Liver (tissue), 7 donors: ENCODE measurements at regions not wholly inside any gene's neighbourhood (a gene's known extent, or its start where the extent isn't known, plus 50 kb on each side); places are given as distances from the start of the nearest gene placed in this dataset.

Experiments
- DNase-seq: peaks from one replicate; pipeline ENCODE4 v3.0.0-alpha.2; 2017; ENCODE audit warnings: low spot score
- H3K27ac ChIP-seq, 2 donors: one replicate each; pipeline ENCODE4 v1.7.0; 2013; ENCODE audit warnings: inconsistent platforms in 2 of 2, low read length in 2 of 2, control low read depth in 1 of 2, low read depth in 1 of 2, mild to moderate bottlenecking in 1 of 2
- H3K27me3 ChIP-seq, 4 donors: one replicate each; pipeline versions ENCODE4 v1.6.1 to v1.7.0; 2013; ENCODE audit warnings: low read length in 3 of 4, inconsistent platforms in 1 of 4, mild to moderate bottlenecking in 1 of 4, moderate library complexity in 1 of 4; ENCODE audit not compliant: control insufficient read depth in 4 of 4, insufficient read depth in 4 of 4
- H3K36me3 ChIP-seq, 4 donors: one replicate each; pipeline versions ENCODE4 v1.6.1 to v1.7.0; 2013; ENCODE audit warnings: low read length in 3 of 4, mild to moderate bottlenecking in 3 of 4, low read depth in 1 of 4, moderate library complexity in 1 of 4; ENCODE audit not compliant: control insufficient read depth in 4 of 4, insufficient read depth in 3 of 4
- H3K4me1 ChIP-seq, 4 donors: one replicate each; pipeline versions ENCODE4 v1.6.1 to v1.7.0; 2013; ENCODE audit warnings: low read length in 3 of 4, mild to moderate bottlenecking in 3 of 4, moderate library complexity in 1 of 4; ENCODE audit not compliant: control insufficient read depth in 4 of 4, insufficient read depth in 4 of 4
- H3K4me3 ChIP-seq, 3 donors: one replicate each; pipeline versions ENCODE4 v1.6.1 to v1.7.0; 2013; ENCODE audit warnings: low read length in 3 of 3, control low read depth in 1 of 3, low read depth in 1 of 3, mild to moderate bottlenecking in 1 of 3
- H3K9ac ChIP-seq, 2 donors: one replicate each; pipeline ENCODE4 v1.7.0; 2013; ENCODE audit warnings: low read length in 2 of 2, mild to moderate bottlenecking in 2 of 2, moderate library complexity in 2 of 2, control low read depth in 1 of 2, low read depth in 1 of 2
- H3K9me3 ChIP-seq, 4 donors: one replicate each; pipeline versions ENCODE4 v1.6.1 to v1.7.0; 2013; ENCODE audit warnings: low read length in 3 of 4; ENCODE audit not compliant: control insufficient read depth in 4 of 4
- EGR1 ChIP-seq, 2 donors: IDR thresholded peaks; 2 replicates each; pipeline ENCODE4 v1.6.1; 2016 to 2018; ENCODE audit warnings: antibody characterized with exemption in 2 of 2, low read depth in 2 of 2
- FOXA1 ChIP-seq: IDR thresholded peaks from 2 replicates; pipeline ENCODE4 v1.6.1; 2016; ENCODE audit warnings: antibody characterized with exemption
- FOXA2 ChIP-seq: IDR thresholded peaks from 2 replicates; pipeline ENCODE4 v1.6.1; 2016; ENCODE audit warnings: antibody characterized with exemption
- GABPA ChIP-seq, 2 donors: IDR thresholded peaks in 1 of 2; conservative IDR thresholded peaks in 1 of 2; 2 replicates each; pipeline ENCODE4 v1.6.1; 2016; ENCODE audit warnings: antibody characterized with exemption in 2 of 2, mild to moderate bottlenecking in 1 of 2, moderate library complexity in 1 of 2
- HNF4A ChIP-seq, 2 donors: conservative IDR thresholded peaks; 2 replicates each; pipeline ENCODE4 v1.6.1; 2016; ENCODE audit warnings: antibody characterized with exemption in 2 of 2, mild to moderate bottlenecking in 2 of 2
- HNF4G ChIP-seq: IDR thresholded peaks from 2 replicates; pipeline ENCODE4 v1.6.1; 2016; ENCODE audit warnings: antibody characterized with exemption
- NR2F2 ChIP-seq: IDR thresholded peaks from 2 replicates; pipeline ENCODE4 v1.6.1; 2016; ENCODE audit warnings: antibody characterized with exemption
- RAD21 ChIP-seq, 2 donors: IDR thresholded peaks; 2 replicates each; pipeline ENCODE4 v1.6.1; 2016; ENCODE audit warnings: antibody characterized with exemption in 2 of 2, mild to moderate bottlenecking in 2 of 2
- YY1 ChIP-seq: IDR thresholded peaks from 2 replicates; pipeline ENCODE4 v1.6.1; 2016; ENCODE audit warnings: antibody characterized with exemption, mild to moderate bottlenecking
- WGBS: extraction: QIAGEN DNeasy Blood & Tissue Kit; methylation state at CpG from one replicate; pipeline ENCODE4 v1.1.7; 2013; 5-methylcytosine and 5-hydroxymethylcytosine counted together
- TF ChIP-seq, protein P1 (sequence below): IDR thresholded peaks from 2 replicates; pipeline ENCODE4 v1.6.1; 2016; ENCODE audit warnings: antibody characterized with exemption
- TF ChIP-seq, protein P2 (sequence below): IDR thresholded peaks from 2 replicates; pipeline ENCODE4 v1.6.1; 2016; ENCODE audit warnings: antibody characterized with exemption, mild to moderate bottlenecking
- TF ChIP-seq, protein P3 (sequence below): IDR thresholded peaks from 2 replicates; pipeline ENCODE4 v1.6.1; 2016; ENCODE audit warnings: antibody characterized with exemption
- TF ChIP-seq, protein P4 (sequence below): IDR thresholded peaks from 2 replicates; pipeline ENCODE4 v1.6.1; 2016; ENCODE audit warnings: antibody characterized with exemption
- donor health status: healthy.
- donor health status: healthy.
- donor health status: healthy.
- donor health status: healthy.

DNA sequence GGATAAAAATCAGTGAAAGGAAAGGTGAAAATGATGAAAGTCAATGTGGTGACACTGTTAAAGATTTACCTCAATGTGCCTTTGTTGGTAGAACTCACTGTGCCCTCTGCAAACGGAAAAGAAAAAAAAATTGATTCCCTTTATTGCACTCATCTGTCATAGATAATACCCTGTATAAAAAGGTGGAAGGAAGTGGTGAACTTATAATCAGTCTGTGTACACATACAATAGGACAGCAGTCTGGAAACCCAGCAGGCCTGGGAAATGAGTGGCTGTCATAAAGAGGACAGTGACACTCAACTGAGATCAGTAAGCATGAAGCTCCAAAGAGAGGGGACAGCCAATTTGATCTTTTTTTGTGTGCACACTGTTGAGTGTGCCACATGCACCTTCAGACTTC is 364.7 kb downstream of the NOVA1 start:
- H3K9ac ChIP-seq: no peak overlapping the region
- H3K9me3 ChIP-seq: no peaks in the 10 kb centered on the region
- H3K27ac ChIP-seq: no peak overlapping the region
- DNase-seq: no peak
- H3K27me3 ChIP-seq: no peaks in the 10 kb centered on the region
- no peaks in the 10 kb centered on the region for H3K36me3 ChIP-seq
- TF ChIP-seq FOXA1: no peak
- no peak for TF ChIP-seq NR2F2
- no peak for TF ChIP-seq GABPA (IDR thresholded peaks at IDR 0.05 in 1 of 2, conservative IDR thresholded peaks at IDR 0.05 in 1 of 2)
- no peak for TF ChIP-seq HNF4A (conservative IDR thresholded peaks at IDR 0.05)
- TF ChIP-seq, protein P1, sequence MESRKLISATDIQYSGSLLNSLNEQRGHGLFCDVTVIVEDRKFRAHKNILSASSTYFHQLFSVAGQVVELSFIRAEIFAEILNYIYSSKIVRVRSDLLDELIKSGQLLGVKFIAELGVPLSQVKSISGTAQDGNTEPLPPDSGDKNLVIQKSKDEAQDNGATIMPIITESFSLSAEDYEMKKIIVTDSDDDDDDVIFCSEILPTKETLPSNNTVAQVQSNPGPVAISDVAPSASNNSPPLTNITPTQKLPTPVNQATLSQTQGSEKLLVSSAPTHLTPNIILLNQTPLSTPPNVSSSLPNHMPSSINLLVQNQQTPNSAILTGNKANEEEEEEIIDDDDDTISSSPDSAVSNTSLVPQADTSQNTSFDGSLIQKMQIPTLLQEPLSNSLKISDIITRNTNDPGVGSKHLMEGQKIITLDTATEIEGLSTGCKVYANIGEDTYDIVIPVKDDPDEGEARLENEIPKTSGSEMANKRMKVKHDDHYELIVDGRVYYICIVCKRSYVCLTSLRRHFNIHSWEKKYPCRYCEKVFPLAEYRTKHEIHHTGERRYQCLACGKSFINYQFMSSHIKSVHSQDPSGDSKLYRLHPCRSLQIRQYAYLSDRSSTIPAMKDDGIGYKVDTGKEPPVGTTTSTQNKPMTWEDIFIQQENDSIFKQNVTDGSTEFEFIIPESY: no peak
- no peak for TF ChIP-seq HNF4G
- no peak for TF ChIP-seq FOXA2
- TF ChIP-seq, protein P2, sequence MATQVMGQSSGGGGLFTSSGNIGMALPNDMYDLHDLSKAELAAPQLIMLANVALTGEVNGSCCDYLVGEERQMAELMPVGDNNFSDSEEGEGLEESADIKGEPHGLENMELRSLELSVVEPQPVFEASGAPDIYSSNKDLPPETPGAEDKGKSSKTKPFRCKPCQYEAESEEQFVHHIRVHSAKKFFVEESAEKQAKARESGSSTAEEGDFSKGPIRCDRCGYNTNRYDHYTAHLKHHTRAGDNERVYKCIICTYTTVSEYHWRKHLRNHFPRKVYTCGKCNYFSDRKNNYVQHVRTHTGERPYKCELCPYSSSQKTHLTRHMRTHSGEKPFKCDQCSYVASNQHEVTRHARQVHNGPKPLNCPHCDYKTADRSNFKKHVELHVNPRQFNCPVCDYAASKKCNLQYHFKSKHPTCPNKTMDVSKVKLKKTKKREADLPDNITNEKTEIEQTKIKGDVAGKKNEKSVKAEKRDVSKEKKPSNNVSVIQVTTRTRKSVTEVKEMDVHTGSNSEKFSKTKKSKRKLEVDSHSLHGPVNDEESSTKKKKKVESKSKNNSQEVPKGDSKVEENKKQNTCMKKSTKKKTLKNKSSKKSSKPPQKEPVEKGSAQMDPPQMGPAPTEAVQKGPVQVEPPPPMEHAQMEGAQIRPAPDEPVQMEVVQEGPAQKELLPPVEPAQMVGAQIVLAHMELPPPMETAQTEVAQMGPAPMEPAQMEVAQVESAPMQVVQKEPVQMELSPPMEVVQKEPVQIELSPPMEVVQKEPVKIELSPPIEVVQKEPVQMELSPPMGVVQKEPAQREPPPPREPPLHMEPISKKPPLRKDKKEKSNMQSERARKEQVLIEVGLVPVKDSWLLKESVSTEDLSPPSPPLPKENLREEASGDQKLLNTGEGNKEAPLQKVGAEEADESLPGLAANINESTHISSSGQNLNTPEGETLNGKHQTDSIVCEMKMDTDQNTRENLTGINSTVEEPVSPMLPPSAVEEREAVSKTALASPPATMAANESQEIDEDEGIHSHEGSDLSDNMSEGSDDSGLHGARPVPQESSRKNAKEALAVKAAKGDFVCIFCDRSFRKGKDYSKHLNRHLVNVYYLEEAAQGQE: no peak
- WGBS: 9% methylated on average over 1 of the region's 1 CpG
- H3K4me1 ChIP-seq: no peaks in the 10 kb centered on the region
- H3K4me3 ChIP-seq: no peak overlapping the region

DNA sequence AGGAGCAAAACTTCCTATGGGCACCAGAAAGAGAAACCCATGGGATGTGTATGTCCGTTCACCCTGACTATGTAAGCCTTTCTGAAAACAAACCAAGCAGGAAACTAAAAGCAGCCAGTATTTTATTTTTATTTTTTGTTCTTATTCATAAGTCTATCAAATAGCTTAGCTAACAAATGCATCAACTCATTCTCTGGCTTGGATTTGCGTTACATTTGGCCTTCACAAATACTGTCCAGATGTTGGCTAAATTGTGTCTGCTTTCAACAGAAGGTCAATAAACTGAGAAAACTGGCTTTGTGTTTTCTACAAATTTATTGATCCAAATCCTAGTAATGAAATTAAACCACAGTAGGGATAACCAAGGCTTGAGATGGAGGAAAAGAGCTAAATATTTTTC is 379.0 kb downstream of the NOVA1 start:
- no peak overlapping the region for H3K9ac ChIP-seq
- DNase-seq: no peak
- H3K9me3 ChIP-seq: peaks cover 0 to 4% (median 0%) of the 10 kb centered on the region in 4 donors
- H3K36me3 ChIP-seq: no peaks in the 10 kb centered on the region
- no peaks in the 10 kb centered on the region for H3K4me1 ChIP-seq
- TF ChIP-seq EGR1 (IDR thresholded peaks at IDR 0.05; ENCODE audit: low read depth in 2 of 2) (no peak), FOXA2 (no peak), RAD21 (IDR thresholded peaks at IDR 0.05) (no peak), YY1 (no peak), FOXA1 (no peak), HNF4A (conservative IDR thresholded peaks at IDR 0.05) (no peak), HNF4G (no peak)
- TF ChIP-seq, protein P3, sequence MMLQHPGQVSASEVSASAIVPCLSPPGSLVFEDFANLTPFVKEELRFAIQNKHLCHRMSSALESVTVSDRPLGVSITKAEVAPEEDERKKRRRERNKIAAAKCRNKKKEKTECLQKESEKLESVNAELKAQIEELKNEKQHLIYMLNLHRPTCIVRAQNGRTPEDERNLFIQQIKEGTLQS: no peak
- TF ChIP-seq, protein P1: no peak
- TF ChIP-seq, protein P4, sequence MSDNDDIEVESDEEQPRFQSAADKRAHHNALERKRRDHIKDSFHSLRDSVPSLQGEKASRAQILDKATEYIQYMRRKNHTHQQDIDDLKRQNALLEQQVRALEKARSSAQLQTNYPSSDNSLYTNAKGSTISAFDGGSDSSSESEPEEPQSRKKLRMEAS: no peak
- no peak overlapping the region for H3K27ac ChIP-seq
- no peak overlapping the region for H3K4me3 ChIP-seq
- H3K27me3 ChIP-seq: no peaks in the 10 kb centered on the region
- 70% methylated on average over 2 of the region's 2 CpGs for WGBS
